ENCODE measurements at regions not wholly inside any gene's neighbourhood (a gene's known extent, or its start where the extent isn't known, plus 50 kb on each side); places are given as distances from the start of the nearest gene placed in this dataset.

DNA sequence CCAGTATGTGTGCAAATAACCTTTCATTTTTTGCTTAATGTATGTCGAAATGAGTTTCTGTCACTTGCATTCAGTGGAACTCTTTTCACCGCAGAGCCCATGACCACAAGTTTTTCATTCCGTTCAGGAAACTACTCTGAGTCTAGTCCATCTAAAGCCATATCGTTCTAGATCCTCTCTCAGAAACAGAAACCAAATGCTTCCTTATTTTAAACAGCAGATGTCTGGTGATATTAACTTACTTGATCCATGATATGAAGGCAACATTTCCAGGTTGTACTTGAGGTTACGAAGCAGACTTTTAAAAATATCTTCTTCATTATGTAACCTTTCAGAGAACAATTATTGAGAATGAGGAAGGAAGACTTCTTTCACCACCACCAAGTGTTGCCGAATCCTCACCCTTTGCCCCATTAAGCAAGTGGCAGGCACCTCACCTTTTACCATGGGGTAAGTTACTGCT lies 72.4 kb upstream of the GNAQ start:
- H3K4me1 ChIP-seq (ENCODE audit: insufficient read depth, low read length), result no peaks in the 10 kb centered on the region
- H2AFZ ChIP-seq (ENCODE audit: low read depth, low read length), result no peak overlapping the region
- no peaks in the 10 kb centered on the region for H3K9me3 ChIP-seq (ENCODE audit: insufficient read depth, low read length, severe bottlenecking)
- no peaks in the 10 kb centered on the region for H3K36me3 ChIP-seq (ENCODE audit: insufficient read depth, low read length)
- no peak overlapping the region for H3K27ac ChIP-seq (ENCODE audit: low read length)
- no peaks in the 10 kb centered on the region for H4K20me1 ChIP-seq (ENCODE audit: insufficient read depth, low read length)
- H3K79me2 ChIP-seq (ENCODE audit: insufficient read depth, low read length), result no peaks in the 10 kb centered on the region
- H3K4me3 ChIP-seq (ENCODE audit: low read depth in 1 of 2, low read length in 2 of 2), result no peak overlapping the region
- no peak overlapping the region for H3K4me2 ChIP-seq (ENCODE audit: insufficient read depth, low read length)
- H3K9ac ChIP-seq (ENCODE audit: low read depth, low read length), result no peak overlapping the region
- TF ChIP-seq EZH2 (IDR thresholded peaks at IDR 0.05; ENCODE audit: borderline replicate concordance, low read depth, low read length, severe bottlenecking), result no peak
- TF ChIP-seq, protein P1, sequence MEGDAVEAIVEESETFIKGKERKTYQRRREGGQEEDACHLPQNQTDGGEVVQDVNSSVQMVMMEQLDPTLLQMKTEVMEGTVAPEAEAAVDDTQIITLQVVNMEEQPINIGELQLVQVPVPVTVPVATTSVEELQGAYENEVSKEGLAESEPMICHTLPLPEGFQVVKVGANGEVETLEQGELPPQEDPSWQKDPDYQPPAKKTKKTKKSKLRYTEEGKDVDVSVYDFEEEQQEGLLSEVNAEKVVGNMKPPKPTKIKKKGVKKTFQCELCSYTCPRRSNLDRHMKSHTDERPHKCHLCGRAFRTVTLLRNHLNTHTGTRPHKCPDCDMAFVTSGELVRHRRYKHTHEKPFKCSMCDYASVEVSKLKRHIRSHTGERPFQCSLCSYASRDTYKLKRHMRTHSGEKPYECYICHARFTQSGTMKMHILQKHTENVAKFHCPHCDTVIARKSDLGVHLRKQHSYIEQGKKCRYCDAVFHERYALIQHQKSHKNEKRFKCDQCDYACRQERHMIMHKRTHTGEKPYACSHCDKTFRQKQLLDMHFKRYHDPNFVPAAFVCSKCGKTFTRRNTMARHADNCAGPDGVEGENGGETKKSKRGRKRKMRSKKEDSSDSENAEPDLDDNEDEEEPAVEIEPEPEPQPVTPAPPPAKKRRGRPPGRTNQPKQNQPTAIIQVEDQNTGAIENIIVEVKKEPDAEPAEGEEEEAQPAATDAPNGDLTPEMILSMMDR (IDR thresholded peaks at IDR 0.05; ENCODE audit: borderline replicate concordance, extremely low read depth, low read length, poor library complexity, severe bottlenecking), result no peak
- no peaks in the 10 kb centered on the region for H3K27me3 ChIP-seq (ENCODE audit: insufficient read depth, low read length, poor library complexity)
- ATAC-seq (ENCODE audit: insufficient read depth, low read depth) (no peak), DNase-seq (no peak)

DNA sequence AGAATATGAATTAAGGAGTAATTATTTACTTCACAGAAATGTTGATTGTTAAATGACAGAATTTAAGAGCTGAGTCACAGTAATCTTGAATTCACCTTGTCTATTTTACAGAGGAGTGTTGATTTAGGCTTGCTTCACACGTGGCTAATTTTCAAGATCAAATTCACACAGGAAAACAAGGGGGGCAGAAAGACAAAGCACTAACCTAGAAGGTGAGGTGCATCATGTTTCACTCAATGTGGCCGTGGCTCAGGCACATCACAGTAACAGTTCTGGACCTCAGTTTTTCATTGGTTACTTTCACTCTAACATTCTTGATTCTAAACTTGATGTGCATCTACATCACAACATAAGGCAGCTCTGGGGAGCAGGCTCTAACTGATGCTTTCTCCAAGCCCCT lies 69.6 kb upstream of the GNAQ start:
- H3K27ac ChIP-seq (ENCODE audit: low read length), result no peak overlapping the region
- no peaks in the 10 kb centered on the region for H3K79me2 ChIP-seq (ENCODE audit: insufficient read depth, low read length)
- H3K4me1 ChIP-seq (ENCODE audit: insufficient read depth, low read length), result no peaks in the 10 kb centered on the region; the same call in 1 of the 2 replicates
- no peak overlapping the region for H2AFZ ChIP-seq (ENCODE audit: low read depth, low read length)
- H3K9me3 ChIP-seq (ENCODE audit: insufficient read depth, low read length, severe bottlenecking), result no peaks in the 10 kb centered on the region
- TF ChIP-seq, protein P1 (IDR thresholded peaks at IDR 0.05; ENCODE audit: borderline replicate concordance, extremely low read depth, low read length, poor library complexity, severe bottlenecking), result no peak
- TF ChIP-seq EZH2 (IDR thresholded peaks at IDR 0.05; ENCODE audit: borderline replicate concordance, low read depth, low read length, severe bottlenecking), result no peak
- no peak overlapping the region for H3K4me3 ChIP-seq (ENCODE audit: low read depth in 1 of 2, low read length in 2 of 2)
- H3K36me3 ChIP-seq (ENCODE audit: insufficient read depth, low read length), result no peaks in the 10 kb centered on the region
- DNase-seq, result no peak
- ATAC-seq (ENCODE audit: insufficient read depth, low read depth), result no peak
- no peak overlapping the region for H3K9ac ChIP-seq (ENCODE audit: low read depth, low read length)
- no peaks in the 10 kb centered on the region for H4K20me1 ChIP-seq (ENCODE audit: insufficient read depth, low read length)
- no peaks in the 10 kb centered on the region for H3K27me3 ChIP-seq (ENCODE audit: insufficient read depth, low read length, poor library complexity)
- H3K4me2 ChIP-seq (ENCODE audit: insufficient read depth, low read length), result no peak overlapping the region

DNA sequence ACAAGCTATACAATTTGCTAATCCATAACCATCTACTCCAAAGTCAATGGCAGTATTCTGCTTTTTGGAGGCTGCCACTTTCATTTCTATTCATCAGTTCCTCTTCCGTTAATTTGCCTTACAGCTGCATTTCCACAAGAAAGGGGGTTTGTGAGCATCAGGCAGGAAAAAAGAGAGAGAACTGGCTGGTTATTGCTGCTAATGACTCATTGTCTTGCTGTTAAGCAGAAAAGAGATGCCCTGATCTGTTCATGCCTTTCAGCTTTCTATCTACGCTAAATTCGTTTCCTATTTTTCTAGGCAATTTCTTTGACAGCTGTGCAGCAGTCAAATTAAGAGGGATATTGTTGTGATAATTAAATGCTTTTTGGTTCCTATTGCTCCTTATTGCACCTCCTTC lies 65.9 kb upstream of the GNAQ start:
- H3K4me1 ChIP-seq (ENCODE audit: insufficient read depth, low read length), result no peaks in the 10 kb centered on the region; the same call in 1 of the 2 replicates
- no peak overlapping the region for H3K4me3 ChIP-seq (ENCODE audit: low read depth in 1 of 2, low read length in 2 of 2)
- H3K79me2 ChIP-seq (ENCODE audit: insufficient read depth, low read length), result no peaks in the 10 kb centered on the region
- no peak overlapping the region for H3K9ac ChIP-seq (ENCODE audit: low read depth, low read length)
- peak; percentile 74 for ATAC-seq (ENCODE audit: insufficient read depth, low read depth)
- no peak for DNase-seq
- TF ChIP-seq, protein P1 (IDR thresholded peaks at IDR 0.05; ENCODE audit: borderline replicate concordance, extremely low read depth, low read length, poor library complexity, severe bottlenecking), result no peak
- no peak for TF ChIP-seq EZH2 (IDR thresholded peaks at IDR 0.05; ENCODE audit: borderline replicate concordance, low read depth, low read length, severe bottlenecking)
- H2AFZ ChIP-seq (ENCODE audit: low read depth, low read length), result no peak overlapping the region
- H3K4me2 ChIP-seq (ENCODE audit: insufficient read depth, low read length), result no peak overlapping the region
- H3K27ac ChIP-seq (ENCODE audit: low read length), result no peak overlapping the region
- H3K27me3 ChIP-seq (ENCODE audit: insufficient read depth, low read length, poor library complexity), result no peaks in the 10 kb centered on the region
- no peaks in the 10 kb centered on the region for H3K9me3 ChIP-seq (ENCODE audit: insufficient read depth, low read length, severe bottlenecking)
- no peaks in the 10 kb centered on the region for H3K36me3 ChIP-seq (ENCODE audit: insufficient read depth, low read length)
- H4K20me1 ChIP-seq (ENCODE audit: insufficient read depth, low read length), result no peaks in the 10 kb centered on the region

DNA sequence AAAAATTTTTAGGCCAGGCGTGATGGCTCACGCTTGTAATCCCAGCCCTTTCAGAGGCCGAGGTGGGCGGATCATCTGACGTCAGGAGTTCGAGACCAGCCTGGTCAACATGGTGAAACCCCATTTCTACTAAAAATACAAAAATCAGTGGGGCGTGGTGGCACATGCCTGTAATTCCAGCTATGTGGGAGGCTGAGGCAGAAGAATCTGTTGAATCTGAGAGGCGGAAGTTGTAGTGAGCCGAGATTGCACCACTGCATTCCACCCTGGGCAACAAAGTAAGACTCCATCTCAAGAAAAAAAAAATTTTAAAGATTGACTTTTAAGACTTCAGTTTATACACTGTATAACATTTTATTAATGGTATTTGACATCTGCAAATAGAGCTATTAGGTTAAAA lies 60.1 kb upstream of the GNAQ start:
- H3K9me3 ChIP-seq (ENCODE audit: insufficient read depth, low read length, severe bottlenecking), result no peaks in the 10 kb centered on the region
- H4K20me1 ChIP-seq (ENCODE audit: insufficient read depth, low read length), result no peaks in the 10 kb centered on the region
- DNase-seq (no peak), ATAC-seq (ENCODE audit: insufficient read depth, low read depth) (no peak)
- no peaks in the 10 kb centered on the region for H3K27me3 ChIP-seq (ENCODE audit: insufficient read depth, low read length, poor library complexity)
- no peaks in the 10 kb centered on the region for H3K4me1 ChIP-seq (ENCODE audit: insufficient read depth, low read length)
- H3K4me3 ChIP-seq (ENCODE audit: low read depth in 1 of 2, low read length in 2 of 2), result no peak overlapping the region
- H3K9ac ChIP-seq (ENCODE audit: low read depth, low read length), result no peak overlapping the region
- no peak for TF ChIP-seq EZH2 (IDR thresholded peaks at IDR 0.05; ENCODE audit: borderline replicate concordance, low read depth, low read length, severe bottlenecking)
- TF ChIP-seq, protein P1 (IDR thresholded peaks at IDR 0.05; ENCODE audit: borderline replicate concordance, extremely low read depth, low read length, poor library complexity, severe bottlenecking), result no peak
- no peak overlapping the region for H2AFZ ChIP-seq (ENCODE audit: low read depth, low read length)
- H3K4me2 ChIP-seq (ENCODE audit: insufficient read depth, low read length), result no peak overlapping the region
- no peaks in the 10 kb centered on the region for H3K79me2 ChIP-seq (ENCODE audit: insufficient read depth, low read length)
- no peak overlapping the region for H3K27ac ChIP-seq (ENCODE audit: low read length)
- no peaks in the 10 kb centered on the region for H3K36me3 ChIP-seq (ENCODE audit: insufficient read depth, low read length)

All from DND-41 (cell line).